ENCODE measurements at regions not wholly inside any gene's neighbourhood (a gene's known extent, or its start where the extent isn't known, plus 50 kb on each side); places are given as distances from the start of the nearest gene placed in this dataset.

DNA sequence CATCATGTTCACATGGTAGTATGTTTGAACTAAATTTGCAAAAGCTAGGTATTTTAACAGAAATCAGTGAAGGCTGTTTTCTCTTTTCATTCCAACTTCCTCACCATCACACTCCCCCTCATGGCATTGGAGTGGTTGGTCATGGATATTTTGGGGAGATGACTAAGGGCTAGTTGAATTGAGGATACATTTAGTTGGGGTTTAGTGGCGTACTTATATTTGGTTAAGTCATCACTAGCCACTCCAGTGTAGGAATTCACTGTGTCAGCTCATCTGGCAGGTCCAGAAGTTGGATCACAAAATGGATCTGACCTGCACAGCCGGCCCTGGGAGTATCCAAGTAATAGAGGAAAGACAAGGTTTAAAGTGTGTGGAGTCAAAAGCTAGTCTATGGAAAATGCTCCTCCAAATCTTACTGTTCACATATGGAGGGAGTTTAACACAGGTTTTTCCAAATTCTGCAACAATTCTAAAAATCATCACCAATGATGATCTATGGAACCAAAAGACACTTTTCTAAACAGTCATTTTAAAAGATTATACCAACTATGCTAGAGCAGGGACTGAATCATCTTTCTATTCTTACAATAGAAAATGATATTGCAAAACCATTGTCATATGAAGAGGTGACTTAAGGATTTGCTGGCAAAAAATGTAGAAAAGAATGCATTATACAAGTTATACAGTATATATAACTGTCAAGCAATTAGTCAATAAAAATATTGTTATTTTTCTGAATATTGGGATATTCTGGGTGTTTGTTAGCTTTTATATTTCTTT, 247.8 kb upstream of the PEX5L start:
- DNase-seq = no peak
- ChIA-PET CTCF (no interaction called here), POLR2A (no interaction called here)
- no peaks in the 10 kb centered on the region for H3K9me3 ChIP-seq
- H3K9me2 ChIP-seq = no peaks in the 10 kb centered on the region
- WGBS (ENCODE audit: low lambda C conversion rate) = 38% methylated on average over 2 of the region's 2 CpGs
- no peaks in the 10 kb centered on the region for H3K36me3 ChIP-seq (replicated peaks in 1 of 2; ENCODE audit: control insufficient read depth in 1 of 2, insufficient read depth in 2 of 2, low read length in 1 of 2)
- no peaks in the 10 kb centered on the region for H3K79me2 ChIP-seq (ENCODE audit: insufficient read depth)
- H3K4me1 ChIP-seq (ENCODE audit: control insufficient read depth in 1 of 2, insufficient read depth in 2 of 2, low read depth in 1 of 2, low read length in 1 of 2) = no peaks in the 10 kb centered on the region
- no peak overlapping the region for H2AFZ ChIP-seq (ENCODE audit: low read depth)
- no peaks in the 10 kb centered on the region for H3K27me3 ChIP-seq (ENCODE audit: insufficient read depth)
- no peak overlapping the region for H3K4me2 ChIP-seq
- no peaks in the 10 kb centered on the region for H4K20me1 ChIP-seq (ENCODE audit: insufficient read depth)
- H3K27ac ChIP-seq (ENCODE audit: low read depth in 2 of 2, low read length in 1 of 2) = no peak overlapping the region
- H3K9ac ChIP-seq = no peak overlapping the region
- no peak overlapping the region for H3K4me3 ChIP-seq (ENCODE audit: low read depth in 2 of 2, low read length in 1 of 2)
- H3F3A ChIP-seq (replicated peaks; ENCODE audit: insufficient read depth) = no peaks in the 10 kb centered on the region
- TF ChIP-seq YY1 (IDR thresholded peaks at IDR 0.05; ENCODE audit: low read depth) (no peak), RFX5 (IDR thresholded peaks at IDR 0.05; ENCODE audit: low read length) (no peak), MEF2A (IDR thresholded peaks at IDR 0.05; ENCODE audit: borderline replicate concordance, low read depth) (no peak), TCF12 (IDR thresholded peaks at IDR 0.05) (no peak), NFIC (IDR thresholded peaks at IDR 0.05; ENCODE audit: borderline replicate concordance) (no peak), CHD2 (IDR thresholded peaks at IDR 0.05; ENCODE audit: low read length, partially characterized antibody) (no peak), RCOR1 (IDR thresholded peaks at IDR 0.05; ENCODE audit: low read length) (no peak), FOXM1 (IDR thresholded peaks at IDR 0.05; ENCODE audit: low read depth) (no peak)
- TF ChIP-seq, protein P1, sequence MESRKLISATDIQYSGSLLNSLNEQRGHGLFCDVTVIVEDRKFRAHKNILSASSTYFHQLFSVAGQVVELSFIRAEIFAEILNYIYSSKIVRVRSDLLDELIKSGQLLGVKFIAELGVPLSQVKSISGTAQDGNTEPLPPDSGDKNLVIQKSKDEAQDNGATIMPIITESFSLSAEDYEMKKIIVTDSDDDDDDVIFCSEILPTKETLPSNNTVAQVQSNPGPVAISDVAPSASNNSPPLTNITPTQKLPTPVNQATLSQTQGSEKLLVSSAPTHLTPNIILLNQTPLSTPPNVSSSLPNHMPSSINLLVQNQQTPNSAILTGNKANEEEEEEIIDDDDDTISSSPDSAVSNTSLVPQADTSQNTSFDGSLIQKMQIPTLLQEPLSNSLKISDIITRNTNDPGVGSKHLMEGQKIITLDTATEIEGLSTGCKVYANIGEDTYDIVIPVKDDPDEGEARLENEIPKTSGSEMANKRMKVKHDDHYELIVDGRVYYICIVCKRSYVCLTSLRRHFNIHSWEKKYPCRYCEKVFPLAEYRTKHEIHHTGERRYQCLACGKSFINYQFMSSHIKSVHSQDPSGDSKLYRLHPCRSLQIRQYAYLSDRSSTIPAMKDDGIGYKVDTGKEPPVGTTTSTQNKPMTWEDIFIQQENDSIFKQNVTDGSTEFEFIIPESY (IDR thresholded peaks at IDR 0.05; ENCODE audit: borderline replicate concordance, low read depth) = no peak
- TF ChIP-seq, protein P2, sequence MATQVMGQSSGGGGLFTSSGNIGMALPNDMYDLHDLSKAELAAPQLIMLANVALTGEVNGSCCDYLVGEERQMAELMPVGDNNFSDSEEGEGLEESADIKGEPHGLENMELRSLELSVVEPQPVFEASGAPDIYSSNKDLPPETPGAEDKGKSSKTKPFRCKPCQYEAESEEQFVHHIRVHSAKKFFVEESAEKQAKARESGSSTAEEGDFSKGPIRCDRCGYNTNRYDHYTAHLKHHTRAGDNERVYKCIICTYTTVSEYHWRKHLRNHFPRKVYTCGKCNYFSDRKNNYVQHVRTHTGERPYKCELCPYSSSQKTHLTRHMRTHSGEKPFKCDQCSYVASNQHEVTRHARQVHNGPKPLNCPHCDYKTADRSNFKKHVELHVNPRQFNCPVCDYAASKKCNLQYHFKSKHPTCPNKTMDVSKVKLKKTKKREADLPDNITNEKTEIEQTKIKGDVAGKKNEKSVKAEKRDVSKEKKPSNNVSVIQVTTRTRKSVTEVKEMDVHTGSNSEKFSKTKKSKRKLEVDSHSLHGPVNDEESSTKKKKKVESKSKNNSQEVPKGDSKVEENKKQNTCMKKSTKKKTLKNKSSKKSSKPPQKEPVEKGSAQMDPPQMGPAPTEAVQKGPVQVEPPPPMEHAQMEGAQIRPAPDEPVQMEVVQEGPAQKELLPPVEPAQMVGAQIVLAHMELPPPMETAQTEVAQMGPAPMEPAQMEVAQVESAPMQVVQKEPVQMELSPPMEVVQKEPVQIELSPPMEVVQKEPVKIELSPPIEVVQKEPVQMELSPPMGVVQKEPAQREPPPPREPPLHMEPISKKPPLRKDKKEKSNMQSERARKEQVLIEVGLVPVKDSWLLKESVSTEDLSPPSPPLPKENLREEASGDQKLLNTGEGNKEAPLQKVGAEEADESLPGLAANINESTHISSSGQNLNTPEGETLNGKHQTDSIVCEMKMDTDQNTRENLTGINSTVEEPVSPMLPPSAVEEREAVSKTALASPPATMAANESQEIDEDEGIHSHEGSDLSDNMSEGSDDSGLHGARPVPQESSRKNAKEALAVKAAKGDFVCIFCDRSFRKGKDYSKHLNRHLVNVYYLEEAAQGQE (IDR thresholded peaks at IDR 0.05; ENCODE audit: low read depth, low read length) = no peak

DNA sequence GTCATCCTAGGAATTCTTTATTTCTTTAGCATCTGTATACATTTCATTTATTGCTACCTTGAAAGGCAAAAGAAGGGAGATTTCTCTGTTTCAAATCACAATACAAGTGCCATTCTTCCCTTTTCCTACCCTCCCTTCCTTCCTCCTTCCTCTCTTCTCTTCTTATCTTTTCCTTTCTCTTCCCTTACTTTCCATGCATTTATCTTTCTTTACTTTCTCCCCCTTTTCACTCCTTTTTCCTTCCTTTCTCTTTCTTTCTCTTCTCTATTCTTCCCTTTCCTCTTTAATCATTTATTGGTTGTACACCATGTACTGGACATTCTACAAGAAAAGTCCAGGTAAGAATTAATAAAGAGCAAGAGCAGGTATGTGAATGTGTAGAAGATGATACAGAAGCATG, 251.0 kb upstream of the PEX5L start:
- ChIA-PET CTCF (no interaction called here), POLR2A (no interaction called here)
- H3K4me3 ChIP-seq (ENCODE audit: low read depth in 2 of 2, low read length in 1 of 2) = no peak overlapping the region
- H3K9me3 ChIP-seq = no peaks in the 10 kb centered on the region
- H4K20me1 ChIP-seq (ENCODE audit: insufficient read depth) = no peaks in the 10 kb centered on the region
- no peak overlapping the region for H3K9ac ChIP-seq
- H3K27ac ChIP-seq (ENCODE audit: low read depth in 2 of 2, low read length in 1 of 2) = no peak overlapping the region
- no peak for DNase-seq
- H3K4me1 ChIP-seq (ENCODE audit: control insufficient read depth in 1 of 2, insufficient read depth in 2 of 2, low read depth in 1 of 2, low read length in 1 of 2) = no peaks in the 10 kb centered on the region
- H3F3A ChIP-seq (replicated peaks; ENCODE audit: insufficient read depth) = no peaks in the 10 kb centered on the region
- no peaks in the 10 kb centered on the region for H3K36me3 ChIP-seq (replicated peaks in 1 of 2; ENCODE audit: control insufficient read depth in 1 of 2, insufficient read depth in 2 of 2, low read length in 1 of 2)
- no peak for TF ChIP-seq JUND (IDR thresholded peaks at IDR 0.05)
- TF ChIP-seq, protein P3, sequence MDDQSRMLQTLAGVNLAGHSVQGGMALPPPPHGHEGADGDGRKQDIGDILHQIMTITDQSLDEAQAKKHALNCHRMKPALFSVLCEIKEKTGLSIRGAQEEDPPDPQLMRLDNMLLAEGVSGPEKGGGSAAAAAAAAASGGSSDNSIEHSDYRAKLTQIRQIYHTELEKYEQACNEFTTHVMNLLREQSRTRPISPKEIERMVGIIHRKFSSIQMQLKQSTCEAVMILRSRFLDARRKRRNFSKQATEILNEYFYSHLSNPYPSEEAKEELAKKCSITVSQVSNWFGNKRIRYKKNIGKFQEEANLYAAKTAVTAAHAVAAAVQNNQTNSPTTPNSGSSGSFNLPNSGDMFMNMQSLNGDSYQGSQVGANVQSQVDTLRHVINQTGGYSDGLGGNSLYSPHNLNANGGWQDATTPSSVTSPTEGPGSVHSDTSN (IDR thresholded peaks at IDR 0.05) = no peak
- no peak for TF ChIP-seq MXI1 (IDR thresholded peaks at IDR 0.05; ENCODE audit: low read depth, low read length)
- TF ChIP-seq RFX5 (IDR thresholded peaks at IDR 0.05; ENCODE audit: low read length) = no peak
- TF ChIP-seq EZH2phosphoT487 (IDR thresholded peaks at IDR 0.05; ENCODE audit: borderline replicate concordance, low read depth) = no peak
- no peak for TF ChIP-seq NRF1 (IDR thresholded peaks at IDR 0.05; ENCODE audit: low read depth, low read length)
- TF ChIP-seq FOXJ3 (CRISPR knock-in tag; IDR thresholded peaks at IDR 0.05) = no peak
- TF ChIP-seq TCF12 (IDR thresholded peaks at IDR 0.05) = no peak
- TF ChIP-seq SIN3A (IDR thresholded peaks at IDR 0.05; ENCODE audit: borderline replicate concordance, low read depth, low read length) = no peak
- TF ChIP-seq, protein P4, sequence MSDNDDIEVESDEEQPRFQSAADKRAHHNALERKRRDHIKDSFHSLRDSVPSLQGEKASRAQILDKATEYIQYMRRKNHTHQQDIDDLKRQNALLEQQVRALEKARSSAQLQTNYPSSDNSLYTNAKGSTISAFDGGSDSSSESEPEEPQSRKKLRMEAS (IDR thresholded peaks at IDR 0.05; ENCODE audit: low read depth) = no peak
- no peak for TF ChIP-seq YY1 (IDR thresholded peaks at IDR 0.05; ENCODE audit: low read depth)
- TF ChIP-seq, protein P5, sequence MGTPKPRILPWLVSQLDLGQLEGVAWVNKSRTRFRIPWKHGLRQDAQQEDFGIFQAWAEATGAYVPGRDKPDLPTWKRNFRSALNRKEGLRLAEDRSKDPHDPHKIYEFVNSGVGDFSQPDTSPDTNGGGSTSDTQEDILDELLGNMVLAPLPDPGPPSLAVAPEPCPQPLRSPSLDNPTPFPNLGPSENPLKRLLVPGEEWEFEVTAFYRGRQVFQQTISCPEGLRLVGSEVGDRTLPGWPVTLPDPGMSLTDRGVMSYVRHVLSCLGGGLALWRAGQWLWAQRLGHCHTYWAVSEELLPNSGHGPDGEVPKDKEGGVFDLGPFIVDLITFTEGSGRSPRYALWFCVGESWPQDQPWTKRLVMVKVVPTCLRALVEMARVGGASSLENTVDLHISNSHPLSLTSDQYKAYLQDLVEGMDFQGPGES (IDR thresholded peaks at IDR 0.05; ENCODE audit: low read depth, low read length) = no peak
- no peak for TF ChIP-seq SMC3 (IDR thresholded peaks at IDR 0.05; ENCODE audit: low read depth, low read length)
- H3K4me2 ChIP-seq = no peak overlapping the region
- H3K9me2 ChIP-seq = no peaks in the 10 kb centered on the region
- no peaks in the 10 kb centered on the region for H3K27me3 ChIP-seq (ENCODE audit: insufficient read depth)
- no peak overlapping the region for H2AFZ ChIP-seq (ENCODE audit: low read depth)
- no peaks in the 10 kb centered on the region for H3K79me2 ChIP-seq (ENCODE audit: insufficient read depth)

All from SK-N-SH (cell line).